ENCODE measurements at regions not wholly inside any gene's neighbourhood (a gene's known extent, or its start where the extent isn't known, plus 50 kb on each side); places are given as distances from the start of the nearest gene placed in this dataset.

DNA sequence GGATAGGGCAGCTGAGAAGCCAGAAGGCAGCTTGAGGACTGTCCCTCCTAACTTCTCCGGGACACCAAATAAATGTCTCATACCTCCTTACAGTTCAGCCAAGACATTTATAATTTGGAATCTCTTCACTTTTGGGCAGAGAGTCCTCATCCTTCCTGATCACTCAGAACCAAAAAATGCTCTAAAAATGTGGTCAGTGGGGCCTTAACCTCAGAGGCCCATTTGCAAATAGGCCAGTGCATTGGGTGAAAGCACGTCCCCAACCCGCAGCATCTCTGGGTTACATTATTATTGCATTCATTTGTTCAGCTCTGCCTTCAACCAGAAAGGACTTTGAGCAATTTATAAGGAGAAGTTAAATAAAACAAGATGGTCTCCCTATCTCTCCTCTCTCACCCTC, 112.4 kb upstream of the IRX3 start:
- ATAC-seq: no peak
- H3K4me1 ChIP-seq: no peaks in the 10 kb centered on the region
- intact Hi-C loops (cut with DNase I): no loop called here

DNA sequence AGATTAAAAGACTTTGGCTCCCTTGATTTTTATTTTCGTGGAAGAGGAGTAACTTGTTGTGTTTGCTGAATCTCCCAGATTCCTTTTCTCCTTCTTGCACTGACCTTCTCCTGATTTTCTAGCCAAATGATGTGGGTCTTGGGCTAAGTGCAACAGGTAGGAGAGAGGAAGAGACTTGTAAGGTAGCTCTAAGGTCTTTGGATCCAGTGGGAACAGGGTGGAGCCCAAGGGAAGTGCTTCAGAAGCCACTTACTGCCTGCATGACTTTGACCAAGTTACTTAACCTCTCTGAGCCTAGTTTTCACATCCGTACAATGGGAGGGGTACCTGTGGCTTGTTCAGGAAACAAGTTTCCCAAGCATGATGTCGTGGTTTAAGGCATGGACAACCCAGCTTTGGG, 111.3 kb upstream of the IRX3 start:
- no peak overlapping the region for H3K27ac ChIP-seq
- TF ChIP-seq, protein P1, sequence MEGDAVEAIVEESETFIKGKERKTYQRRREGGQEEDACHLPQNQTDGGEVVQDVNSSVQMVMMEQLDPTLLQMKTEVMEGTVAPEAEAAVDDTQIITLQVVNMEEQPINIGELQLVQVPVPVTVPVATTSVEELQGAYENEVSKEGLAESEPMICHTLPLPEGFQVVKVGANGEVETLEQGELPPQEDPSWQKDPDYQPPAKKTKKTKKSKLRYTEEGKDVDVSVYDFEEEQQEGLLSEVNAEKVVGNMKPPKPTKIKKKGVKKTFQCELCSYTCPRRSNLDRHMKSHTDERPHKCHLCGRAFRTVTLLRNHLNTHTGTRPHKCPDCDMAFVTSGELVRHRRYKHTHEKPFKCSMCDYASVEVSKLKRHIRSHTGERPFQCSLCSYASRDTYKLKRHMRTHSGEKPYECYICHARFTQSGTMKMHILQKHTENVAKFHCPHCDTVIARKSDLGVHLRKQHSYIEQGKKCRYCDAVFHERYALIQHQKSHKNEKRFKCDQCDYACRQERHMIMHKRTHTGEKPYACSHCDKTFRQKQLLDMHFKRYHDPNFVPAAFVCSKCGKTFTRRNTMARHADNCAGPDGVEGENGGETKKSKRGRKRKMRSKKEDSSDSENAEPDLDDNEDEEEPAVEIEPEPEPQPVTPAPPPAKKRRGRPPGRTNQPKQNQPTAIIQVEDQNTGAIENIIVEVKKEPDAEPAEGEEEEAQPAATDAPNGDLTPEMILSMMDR (IDR thresholded peaks at IDR 0.05): no peak
- intact Hi-C loops (cut with DNase I): no loop called here
- H3K9me3 ChIP-seq: no peaks in the 10 kb centered on the region
- no peaks in the 10 kb centered on the region for H3K27me3 ChIP-seq
- no peak for ATAC-seq
- H3K36me3 ChIP-seq: no peaks in the 10 kb centered on the region
- H3K4me1 ChIP-seq: no peaks in the 10 kb centered on the region
- H3K4me3 ChIP-seq: no peak overlapping the region
- DNase-seq: no peak

More for the DNA sequence above, 112.4 kb upstream of the IRX3 start:
- H3K36me3 ChIP-seq: no peaks in the 10 kb centered on the region
- no peak for DNase-seq
- H3K4me3 ChIP-seq: no peak overlapping the region
- TF ChIP-seq, protein P1 (IDR thresholded peaks at IDR 0.05): no peak
- H3K9me3 ChIP-seq: no peaks in the 10 kb centered on the region
- no peaks in the 10 kb centered on the region for H3K27me3 ChIP-seq
- no peak overlapping the region for H3K27ac ChIP-seq

GRCh38 chr16:54397190-54397835, 110.7 kb upstream of the IRX3 start:
- no peaks in the 10 kb centered on the region for H3K4me1 ChIP-seq
- no peaks in the 10 kb centered on the region for H3K9me3 ChIP-seq
- TF ChIP-seq, protein P1 (IDR thresholded peaks at IDR 0.05): no peak
- H3K27me3 ChIP-seq: no peaks in the 10 kb centered on the region
- H3K4me3 ChIP-seq: no peak overlapping the region
- ATAC-seq (no peak), DNase-seq (no peak)
- no peaks in the 10 kb centered on the region for H3K36me3 ChIP-seq
- intact Hi-C loops (cut with DNase I): no loop called here
- H3K27ac ChIP-seq: no peak overlapping the region

- Histone ChIP-seq H3K4me1 (no peaks in the 10 kb centered on the region), H3K36me3 (no peaks in the 10 kb centered on the region), H3K9me3 (no peaks in the 10 kb centered on the region), H3K27me3 (no peaks in the 10 kb centered on the region), H3K4me3 (no peak overlapping the region), H3K27ac (no peak overlapping the region)
- ATAC-seq: no peak
- intact Hi-C loops (cut with DNase I): no loop called here
- TF ChIP-seq, protein P1 (IDR thresholded peaks at IDR 0.05): no peak
- DNase-seq: no peak
Observed at GRCh38 chr16:54389836-54390494, 103.4 kb upstream of the IRX3 start.

GRCh38 chr16:54385141-54385540, 98.6 kb upstream of the IRX3 start:
- intact Hi-C loops (cut with DNase I): no loop called here
- Histone ChIP-seq H3K4me3 (no peak overlapping the region), H3K4me1 (no peaks in the 10 kb centered on the region), H3K9me3 (peaks cover 0 to 3% of the 10 kb centered on the region in 2 donors), H3K27ac (no peak overlapping the region), H3K36me3 (no peaks in the 10 kb centered on the region), H3K27me3 (no peaks in the 10 kb centered on the region)
- ATAC-seq: no peak
- TF ChIP-seq, protein P1 (IDR thresholded peaks at IDR 0.05): no peak
- no peak for DNase-seq

Measured in left lung (tissue), 4 donors.